ENCODE measurements at regions not wholly inside any gene's neighbourhood (a gene's known extent, or its start where the extent isn't known, plus 50 kb on each side); places are given as distances from the start of the nearest gene placed in this dataset.

DNA sequence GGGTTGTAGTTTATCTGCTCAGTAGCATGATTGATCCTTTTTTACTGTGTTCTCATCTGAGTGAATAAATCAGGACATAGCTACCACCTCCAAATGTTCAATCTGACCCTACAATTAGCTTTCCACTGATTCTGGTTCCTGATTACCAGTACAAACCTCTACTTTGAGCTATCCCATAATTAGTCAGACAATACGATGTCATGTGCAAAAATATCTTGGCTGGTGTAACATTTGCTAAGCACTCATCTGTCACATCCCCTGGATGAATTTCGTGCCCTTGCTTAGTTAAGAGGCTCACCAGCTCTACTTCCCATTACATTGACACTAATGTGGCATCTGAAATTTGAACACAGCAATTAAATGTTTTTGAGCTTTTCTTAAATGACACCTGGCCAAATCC, 1101.0 kb upstream of the PCDH7 start:
- Mint-ChIP-seq H3K4me1 (no peaks in the 10 kb centered on the region), H3K9me3 (no peaks in the 10 kb centered on the region), H3K27me3 (ENCODE audit: insufficient read depth) (no peaks in the 10 kb centered on the region), H3K36me3 (ENCODE audit: low read depth) (no peaks in the 10 kb centered on the region), H3K4me3 (no peak overlapping the region), H3K27ac (no peak overlapping the region)
- Histone ChIP-seq H3K27me3 (ENCODE audit: control insufficient read depth, insufficient read depth, low read length, poor library complexity, severe bottlenecking) (peaks cover under 1% of the 10 kb centered on the region), H3K27ac (ENCODE audit: low read depth, low read length) (no peak overlapping the region), H3K9me3 (ENCODE audit: control insufficient read depth, low read length) (no peaks in the 10 kb centered on the region), H3K9ac (ENCODE audit: extremely low read depth, low read length, poor library complexity, severe bottlenecking) (no peak overlapping the region), H3K4me3 (ENCODE audit: low read length) (no peak overlapping the region), H3K36me3 (ENCODE audit: control insufficient read depth, insufficient read depth, low read length) (no peaks in the 10 kb centered on the region), H3K4me1 (ENCODE audit: control insufficient read depth, insufficient read depth, low read length) (no peaks in the 10 kb centered on the region)
- WGBS, 2 experiments (ENCODE audit: insufficient coverage in 1 of 2, insufficient read length in 1 of 2): 91 to 99% methylated on average over 1 to 2 of the region's 2 CpGs
- no peak for DNase-seq
- TF ChIP-seq, protein P1, sequence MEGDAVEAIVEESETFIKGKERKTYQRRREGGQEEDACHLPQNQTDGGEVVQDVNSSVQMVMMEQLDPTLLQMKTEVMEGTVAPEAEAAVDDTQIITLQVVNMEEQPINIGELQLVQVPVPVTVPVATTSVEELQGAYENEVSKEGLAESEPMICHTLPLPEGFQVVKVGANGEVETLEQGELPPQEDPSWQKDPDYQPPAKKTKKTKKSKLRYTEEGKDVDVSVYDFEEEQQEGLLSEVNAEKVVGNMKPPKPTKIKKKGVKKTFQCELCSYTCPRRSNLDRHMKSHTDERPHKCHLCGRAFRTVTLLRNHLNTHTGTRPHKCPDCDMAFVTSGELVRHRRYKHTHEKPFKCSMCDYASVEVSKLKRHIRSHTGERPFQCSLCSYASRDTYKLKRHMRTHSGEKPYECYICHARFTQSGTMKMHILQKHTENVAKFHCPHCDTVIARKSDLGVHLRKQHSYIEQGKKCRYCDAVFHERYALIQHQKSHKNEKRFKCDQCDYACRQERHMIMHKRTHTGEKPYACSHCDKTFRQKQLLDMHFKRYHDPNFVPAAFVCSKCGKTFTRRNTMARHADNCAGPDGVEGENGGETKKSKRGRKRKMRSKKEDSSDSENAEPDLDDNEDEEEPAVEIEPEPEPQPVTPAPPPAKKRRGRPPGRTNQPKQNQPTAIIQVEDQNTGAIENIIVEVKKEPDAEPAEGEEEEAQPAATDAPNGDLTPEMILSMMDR (conservative IDR thresholded peaks at IDR 0.05): no peak

DNA sequence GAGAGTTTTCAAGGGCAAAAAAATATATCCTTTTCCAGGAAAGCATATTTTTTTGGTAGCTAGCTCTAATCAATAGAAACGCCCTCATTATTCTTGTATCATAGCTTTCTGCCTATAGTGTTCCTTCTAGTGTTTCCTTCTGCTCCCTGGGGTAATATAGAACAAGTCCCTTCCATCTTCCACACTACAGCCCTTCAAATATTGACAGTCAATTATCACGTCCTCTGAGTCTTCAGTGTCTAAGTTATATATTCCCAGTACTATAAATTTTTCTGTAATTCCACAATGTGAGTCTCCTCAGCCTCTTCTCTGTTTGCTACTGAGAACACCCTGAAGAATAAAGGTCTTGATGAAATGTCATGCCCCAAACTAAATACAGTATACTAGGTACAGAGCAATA, 1088.0 kb upstream of the PCDH7 start:
- H3K9ac ChIP-seq (ENCODE audit: extremely low read depth, low read length, poor library complexity, severe bottlenecking): no peak overlapping the region
- Mint-ChIP-seq H3K36me3 (ENCODE audit: low read depth) (no peaks in the 10 kb centered on the region), H3K9me3 (peaks cover 4% of the 10 kb centered on the region), H3K27ac (no peak overlapping the region), H3K4me1 (no peaks in the 10 kb centered on the region), H3K27me3 (ENCODE audit: insufficient read depth) (no peaks in the 10 kb centered on the region), H3K4me3 (no peak overlapping the region)
- no peaks in the 10 kb centered on the region for H3K36me3 ChIP-seq (ENCODE audit: control insufficient read depth, insufficient read depth, low read length)
- no peaks in the 10 kb centered on the region for H3K9me3 ChIP-seq (ENCODE audit: control insufficient read depth, low read length)
- TF ChIP-seq, protein P1 (conservative IDR thresholded peaks at IDR 0.05): no peak
- DNase-seq: no peak
- no peaks in the 10 kb centered on the region for H3K4me1 ChIP-seq (ENCODE audit: control insufficient read depth, insufficient read depth, low read length)
- no peak overlapping the region for H3K27ac ChIP-seq (ENCODE audit: low read depth, low read length)
- H3K27me3 ChIP-seq (ENCODE audit: control insufficient read depth, insufficient read depth, low read length, poor library complexity, severe bottlenecking): no peaks in the 10 kb centered on the region
- no peak overlapping the region for H3K4me3 ChIP-seq (ENCODE audit: low read length)
- 40 to 43% methylated on average over 2 of the region's 2 CpGs for WGBS, 2 experiments (ENCODE audit: insufficient coverage in 1 of 2, insufficient read length in 1 of 2)

DNA sequence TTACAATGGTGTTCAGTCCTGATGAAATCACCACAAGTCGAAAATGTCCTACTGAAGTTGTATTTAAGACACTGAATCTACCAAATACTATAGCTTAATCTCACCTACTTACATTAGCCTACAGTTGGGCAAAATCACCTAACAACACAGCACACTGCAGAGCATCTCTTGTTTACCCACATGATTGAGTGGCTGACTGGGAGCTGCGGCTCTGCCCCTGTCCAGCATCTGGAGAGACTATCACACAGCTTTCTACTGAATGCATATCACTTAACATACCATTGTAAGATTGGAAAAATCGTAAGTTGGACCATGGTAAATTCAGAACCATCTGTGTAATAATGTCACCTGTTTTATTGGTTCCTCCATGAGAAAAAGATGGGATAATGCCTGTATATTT, 1083.2 kb upstream of the PCDH7 start:
- H3K9me3 Mint-ChIP-seq: peaks cover 4% of the 10 kb centered on the region
- Histone ChIP-seq H3K4me1 (ENCODE audit: control insufficient read depth, insufficient read depth, low read length) (no peaks in the 10 kb centered on the region), H3K9me3 (ENCODE audit: control insufficient read depth, low read length) (no peaks in the 10 kb centered on the region), H3K9ac (ENCODE audit: extremely low read depth, low read length, poor library complexity, severe bottlenecking) (no peak overlapping the region), H3K4me3 (ENCODE audit: low read length) (no peak overlapping the region), H3K27ac (ENCODE audit: low read depth, low read length) (no peak overlapping the region), H3K36me3 (ENCODE audit: control insufficient read depth, insufficient read depth, low read length) (no peaks in the 10 kb centered on the region), H3K27me3 (ENCODE audit: control insufficient read depth, insufficient read depth, low read length, poor library complexity, severe bottlenecking) (no peaks in the 10 kb centered on the region)
- no peak overlapping the region for H3K4me3 Mint-ChIP-seq
- WGBS, 2 experiments (ENCODE audit: insufficient coverage in 1 of 2, insufficient read length in 1 of 2): 35 to 50% methylated on average over 2 to 3 of the region's 3 CpGs
- no peak overlapping the region for H3K27ac Mint-ChIP-seq
- H3K36me3 Mint-ChIP-seq (ENCODE audit: low read depth): no peaks in the 10 kb centered on the region
- no peak for DNase-seq
- TF ChIP-seq, protein P1 (conservative IDR thresholded peaks at IDR 0.05): no peak
- no peaks in the 10 kb centered on the region for H3K27me3 Mint-ChIP-seq (ENCODE audit: insufficient read depth)
- H3K4me1 Mint-ChIP-seq: no peaks in the 10 kb centered on the region
